ENCODE measurements at regions not wholly inside any gene's neighbourhood (a gene's known extent, or its start where the extent isn't known, plus 50 kb on each side); places are given as distances from the start of the nearest gene placed in this dataset.

DNA sequence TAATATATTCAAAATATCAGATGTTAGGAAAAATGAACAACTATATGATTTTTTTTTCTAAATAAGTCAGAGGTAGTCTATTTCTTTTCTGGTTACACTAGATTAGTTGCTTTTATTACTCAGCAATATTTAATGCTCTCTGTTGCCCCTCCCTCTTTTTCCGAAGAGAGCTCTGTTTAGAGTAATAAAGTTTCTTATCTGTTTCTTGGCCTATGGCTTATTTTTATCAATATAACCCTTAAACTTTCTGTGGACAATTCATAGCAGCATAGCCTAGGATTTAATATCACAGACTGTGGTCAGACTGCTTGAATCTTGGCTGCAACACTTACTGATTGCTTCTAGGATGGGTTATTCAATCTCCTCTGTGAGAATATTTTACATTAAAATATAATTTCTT lies 2315.4 kb upstream of the AGA start:
- peaks cover 19% of the 10 kb centered on the region for H3K4me1 Mint-ChIP-seq (ENCODE audit: unreplicated experiment)
- DNase-seq (ENCODE audit: extremely low spot score, unreplicated experiment) = no peak
- TF ChIP-seq, protein P1, sequence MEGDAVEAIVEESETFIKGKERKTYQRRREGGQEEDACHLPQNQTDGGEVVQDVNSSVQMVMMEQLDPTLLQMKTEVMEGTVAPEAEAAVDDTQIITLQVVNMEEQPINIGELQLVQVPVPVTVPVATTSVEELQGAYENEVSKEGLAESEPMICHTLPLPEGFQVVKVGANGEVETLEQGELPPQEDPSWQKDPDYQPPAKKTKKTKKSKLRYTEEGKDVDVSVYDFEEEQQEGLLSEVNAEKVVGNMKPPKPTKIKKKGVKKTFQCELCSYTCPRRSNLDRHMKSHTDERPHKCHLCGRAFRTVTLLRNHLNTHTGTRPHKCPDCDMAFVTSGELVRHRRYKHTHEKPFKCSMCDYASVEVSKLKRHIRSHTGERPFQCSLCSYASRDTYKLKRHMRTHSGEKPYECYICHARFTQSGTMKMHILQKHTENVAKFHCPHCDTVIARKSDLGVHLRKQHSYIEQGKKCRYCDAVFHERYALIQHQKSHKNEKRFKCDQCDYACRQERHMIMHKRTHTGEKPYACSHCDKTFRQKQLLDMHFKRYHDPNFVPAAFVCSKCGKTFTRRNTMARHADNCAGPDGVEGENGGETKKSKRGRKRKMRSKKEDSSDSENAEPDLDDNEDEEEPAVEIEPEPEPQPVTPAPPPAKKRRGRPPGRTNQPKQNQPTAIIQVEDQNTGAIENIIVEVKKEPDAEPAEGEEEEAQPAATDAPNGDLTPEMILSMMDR (IDR thresholded peaks at IDR 0.05) = no peak
- no peaks in the 10 kb centered on the region for H3K27me3 Mint-ChIP-seq (ENCODE audit: unreplicated experiment)
- H3K9me3 Mint-ChIP-seq (ENCODE audit: unreplicated experiment) = no peaks in the 10 kb centered on the region
- no peak overlapping the region for H3K27ac Mint-ChIP-seq (ENCODE audit: unreplicated experiment)
- no peak overlapping the region for H3K4me3 Mint-ChIP-seq (ENCODE audit: unreplicated experiment)
- H3K36me3 Mint-ChIP-seq (ENCODE audit: unreplicated experiment) = no peaks in the 10 kb centered on the region

DNA sequence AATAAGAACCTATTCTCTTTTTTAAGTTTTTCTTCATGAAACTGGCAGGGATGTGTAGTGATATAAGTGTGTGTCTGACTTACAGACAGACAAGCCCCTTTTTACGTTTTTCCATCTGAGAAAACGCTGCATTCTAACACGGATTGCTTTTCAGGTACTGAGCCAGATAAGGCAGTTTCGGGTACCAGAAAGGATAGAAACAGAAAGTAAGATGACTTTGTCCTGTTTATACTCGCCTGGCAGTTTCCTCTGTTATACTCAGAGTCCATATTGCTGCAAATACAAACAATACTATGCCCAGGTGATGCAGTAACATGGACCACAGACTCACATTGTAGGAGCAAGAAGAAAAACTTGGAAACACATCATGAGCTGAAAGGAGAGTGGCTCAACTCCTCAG lies 2320.6 kb upstream of the AGA start:
- no peaks in the 10 kb centered on the region for H3K27me3 Mint-ChIP-seq (ENCODE audit: unreplicated experiment)
- H3K4me1 Mint-ChIP-seq (ENCODE audit: unreplicated experiment) = peaks cover 31% of the 10 kb centered on the region
- H3K36me3 Mint-ChIP-seq (ENCODE audit: unreplicated experiment) = peaks cover 3% of the 10 kb centered on the region
- H3K27ac Mint-ChIP-seq (ENCODE audit: unreplicated experiment) = no peak overlapping the region
- H3K4me3 Mint-ChIP-seq (ENCODE audit: unreplicated experiment) = no peak overlapping the region
- DNase-seq (ENCODE audit: extremely low spot score, unreplicated experiment) = no peak
- TF ChIP-seq, protein P1 (IDR thresholded peaks at IDR 0.05) = no peak
- H3K9me3 Mint-ChIP-seq (ENCODE audit: unreplicated experiment) = peaks cover 10% of the 10 kb centered on the region

DNA sequence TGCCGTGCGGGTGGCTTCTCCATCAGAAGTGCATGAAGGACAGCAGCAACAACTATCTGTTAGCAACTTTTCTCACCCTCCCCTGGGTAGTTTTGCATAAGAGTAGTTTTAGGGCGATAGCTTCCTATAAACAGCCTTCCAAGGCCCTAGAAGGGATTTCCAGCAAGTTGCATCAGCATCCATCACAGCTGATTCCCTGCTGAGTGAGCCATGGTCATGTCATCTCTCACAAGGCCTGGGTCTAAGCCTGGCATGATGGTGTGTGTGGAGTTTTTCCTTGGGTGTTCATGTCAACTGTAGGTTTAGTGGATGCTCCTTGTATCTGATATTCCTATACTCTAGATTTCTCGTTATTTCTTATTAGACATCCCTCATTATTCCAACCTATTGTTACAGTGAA lies 2324.7 kb upstream of the AGA start:
- TF ChIP-seq, protein P1 (IDR thresholded peaks at IDR 0.05) = no peak
- Mint-ChIP-seq H3K4me3 (ENCODE audit: unreplicated experiment) (no peak overlapping the region), H3K36me3 (ENCODE audit: unreplicated experiment) (peaks cover 3% of the 10 kb centered on the region), H3K27me3 (ENCODE audit: unreplicated experiment) (no peaks in the 10 kb centered on the region), H3K9me3 (ENCODE audit: unreplicated experiment) (peaks cover 15% of the 10 kb centered on the region), H3K4me1 (ENCODE audit: unreplicated experiment) (peaks cover 12% of the 10 kb centered on the region), H3K27ac (ENCODE audit: unreplicated experiment) (no peak overlapping the region)
- DNase-seq (ENCODE audit: extremely low spot score, unreplicated experiment) = no peak

DNA sequence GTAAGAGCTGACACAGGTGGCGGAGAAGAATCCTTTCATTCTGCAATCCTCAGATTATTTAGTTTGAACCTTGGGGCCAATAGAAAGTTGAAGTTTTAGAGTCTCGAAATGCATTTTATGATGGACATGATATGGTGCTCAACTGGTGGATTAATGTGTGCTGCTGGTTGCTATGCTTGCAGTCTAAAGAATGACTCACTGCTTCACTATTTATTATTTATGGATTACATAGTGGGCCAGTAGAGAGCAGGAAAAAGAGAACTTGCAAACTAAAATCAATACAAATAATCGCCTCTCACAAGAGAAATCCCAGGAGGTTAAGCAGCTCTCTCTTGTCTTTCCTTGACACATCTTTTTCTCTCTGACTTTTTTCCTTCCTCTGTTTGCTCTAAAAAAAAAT lies 2326.8 kb upstream of the AGA start:
- TF ChIP-seq, protein P1 (IDR thresholded peaks at IDR 0.05) = no peak
- H3K4me3 Mint-ChIP-seq (ENCODE audit: unreplicated experiment) = no peak overlapping the region
- H3K36me3 Mint-ChIP-seq (ENCODE audit: unreplicated experiment) = peaks cover 3% of the 10 kb centered on the region
- DNase-seq (ENCODE audit: extremely low spot score, unreplicated experiment) = no peak
- no peak overlapping the region for H3K27ac Mint-ChIP-seq (ENCODE audit: unreplicated experiment)
- H3K27me3 Mint-ChIP-seq (ENCODE audit: unreplicated experiment) = no peaks in the 10 kb centered on the region
- H3K9me3 Mint-ChIP-seq (ENCODE audit: unreplicated experiment) = peaks cover 15% of the 10 kb centered on the region
- H3K4me1 Mint-ChIP-seq (ENCODE audit: unreplicated experiment) = peaks cover 9% of the 10 kb centered on the region

DNA sequence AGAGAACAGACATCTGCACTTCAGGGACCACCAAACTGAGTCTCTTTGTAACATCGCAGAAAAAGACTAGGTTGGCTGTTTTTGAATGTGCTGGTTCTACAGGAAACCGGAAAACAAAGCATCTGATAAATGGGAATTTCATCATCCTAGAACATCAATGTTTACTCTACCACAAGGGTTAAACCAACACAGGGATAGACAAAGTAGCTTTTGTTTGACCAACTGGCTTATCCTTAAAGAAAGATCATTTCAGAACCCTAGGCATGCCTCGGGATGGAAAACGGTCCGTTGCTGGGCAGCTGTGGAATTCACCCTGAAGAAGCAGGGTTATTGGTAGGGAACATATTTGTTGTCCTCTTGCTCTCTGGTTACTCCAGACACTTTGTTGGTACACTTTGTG lies 2355.5 kb upstream of the AGA start:
- Mint-ChIP-seq H3K27ac (ENCODE audit: unreplicated experiment) (no peak overlapping the region), H3K9me3 (ENCODE audit: unreplicated experiment) (no peaks in the 10 kb centered on the region), H3K27me3 (ENCODE audit: unreplicated experiment) (peaks cover 7% of the 10 kb centered on the region)

More for the DNA sequence above, 2355.5 kb upstream of the AGA start:
- Mint-ChIP-seq H3K4me3 (ENCODE audit: unreplicated experiment) (no peak overlapping the region), H3K36me3 (ENCODE audit: unreplicated experiment) (peaks cover 2% of the 10 kb centered on the region), H3K4me1 (ENCODE audit: unreplicated experiment) (no peaks in the 10 kb centered on the region)
- TF ChIP-seq, protein P1 (IDR thresholded peaks at IDR 0.05) = no peak
- no peak for DNase-seq (ENCODE audit: extremely low spot score, unreplicated experiment)

Measured in osteocyte (in vitro differentiated cells).